OCI-LY1 (cell line): ENCODE measurements at regions not wholly inside any gene's neighbourhood (a gene's known extent, or its start where the extent isn't known, plus 50 kb on each side); places are given as distances from the start of the nearest gene placed in this dataset.

Experiments
- EZH2 ChIP-seq: fragments of 200-600 bp; sonication (generic), shearing (Covaris generic); IDR thresholded peaks from 2 replicates; pipeline ENCODE4 v1.8.0; 2017; ENCODE audit warnings: borderline replicate concordance, mixed run types, mild to moderate bottlenecking, antibody characterized with exemption, low read length, moderate library complexity, mixed read lengths
- TF ChIP-seq, protein P1 (sequence below): fragments of 200-600 bp; sonication (generic), shearing (Covaris generic); IDR thresholded peaks from 2 replicates; pipeline ENCODE4 v1.5.1; 2017; ENCODE audit warnings: mild to moderate bottlenecking, antibody characterized with exemption, low read length, moderate library complexity, mixed read lengths

GRCh38 chr2:65488527-65488926 lies 56.1 kb upstream of the SPRED2 start:
- TF ChIP-seq, protein P1, sequence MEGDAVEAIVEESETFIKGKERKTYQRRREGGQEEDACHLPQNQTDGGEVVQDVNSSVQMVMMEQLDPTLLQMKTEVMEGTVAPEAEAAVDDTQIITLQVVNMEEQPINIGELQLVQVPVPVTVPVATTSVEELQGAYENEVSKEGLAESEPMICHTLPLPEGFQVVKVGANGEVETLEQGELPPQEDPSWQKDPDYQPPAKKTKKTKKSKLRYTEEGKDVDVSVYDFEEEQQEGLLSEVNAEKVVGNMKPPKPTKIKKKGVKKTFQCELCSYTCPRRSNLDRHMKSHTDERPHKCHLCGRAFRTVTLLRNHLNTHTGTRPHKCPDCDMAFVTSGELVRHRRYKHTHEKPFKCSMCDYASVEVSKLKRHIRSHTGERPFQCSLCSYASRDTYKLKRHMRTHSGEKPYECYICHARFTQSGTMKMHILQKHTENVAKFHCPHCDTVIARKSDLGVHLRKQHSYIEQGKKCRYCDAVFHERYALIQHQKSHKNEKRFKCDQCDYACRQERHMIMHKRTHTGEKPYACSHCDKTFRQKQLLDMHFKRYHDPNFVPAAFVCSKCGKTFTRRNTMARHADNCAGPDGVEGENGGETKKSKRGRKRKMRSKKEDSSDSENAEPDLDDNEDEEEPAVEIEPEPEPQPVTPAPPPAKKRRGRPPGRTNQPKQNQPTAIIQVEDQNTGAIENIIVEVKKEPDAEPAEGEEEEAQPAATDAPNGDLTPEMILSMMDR = no peak
- TF ChIP-seq EZH2 = no peak
